ENCODE measurements at regions not wholly inside any gene's neighbourhood (a gene's known extent, or its start where the extent isn't known, plus 50 kb on each side); places are given as distances from the start of the nearest gene placed in this dataset.
"Not testable (repeated sequence)": the region's sequence is repeated elsewhere in the genome, so short reads cannot be mapped to it uniquely, and the experiment has no call there.

DNA sequence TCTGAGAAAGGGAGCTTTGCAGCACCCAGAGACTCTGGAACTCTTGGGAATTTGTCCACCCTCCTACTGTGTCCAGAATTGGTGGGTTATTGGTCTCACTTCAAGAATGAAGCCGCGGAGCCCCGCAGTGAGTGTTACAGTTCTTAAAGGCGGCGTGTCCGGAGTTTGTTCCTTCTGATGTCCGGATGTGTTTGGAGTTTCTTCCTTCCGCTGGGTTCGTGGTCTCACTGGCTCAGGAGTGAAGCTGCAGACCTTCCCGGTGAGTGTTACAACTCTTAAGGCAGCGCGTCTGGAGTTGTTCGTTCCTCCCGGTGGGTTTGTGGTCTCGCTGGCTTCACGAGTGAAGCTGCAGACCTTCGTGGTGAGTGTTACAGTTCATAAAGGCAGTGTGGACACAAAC is 824.7 kb downstream of the LRRTM4 start:
- not testable (repeated sequence) for H3K4me3 ChIP-seq (ENCODE audit: low read length); H3K9ac ChIP-seq (ENCODE audit: low read length); H3K36me3 ChIP-seq (ENCODE audit: control insufficient read depth, low read depth, low read length); H3K27me3 ChIP-seq (ENCODE audit: control insufficient read depth, insufficient read depth, low read length); H3K4me1 ChIP-seq (ENCODE audit: control insufficient read depth, low read depth, low read length); H3K27ac ChIP-seq (ENCODE audit: low read length); H3K9me3 ChIP-seq (ENCODE audit: control insufficient read depth, low read depth, low read length)

DNA sequence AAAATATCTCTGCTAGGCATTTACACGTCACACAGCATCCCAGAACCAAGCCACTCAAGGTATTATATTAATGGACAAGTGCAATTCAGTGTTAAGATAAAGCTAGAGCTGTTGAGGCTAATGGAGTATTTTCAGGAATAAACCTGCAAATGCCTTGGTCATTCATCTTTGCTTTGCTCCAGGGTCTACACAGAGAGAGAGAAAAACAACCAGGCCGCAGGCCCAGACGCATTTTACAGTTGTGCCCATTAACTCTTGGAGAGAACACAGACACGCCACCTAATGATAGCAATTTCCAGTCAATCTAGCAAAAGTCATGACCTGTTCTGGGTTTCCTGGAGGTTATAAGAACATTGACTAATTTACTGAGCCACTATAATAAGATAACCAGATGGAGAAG is 829.3 kb downstream of the LRRTM4 start:
- H3K9ac ChIP-seq (ENCODE audit: low read length) = no peak overlapping the region
- H3K9me3 ChIP-seq (ENCODE audit: control insufficient read depth, low read depth, low read length) = no peaks in the 10 kb centered on the region
- no peaks in the 10 kb centered on the region for H3K27me3 ChIP-seq (ENCODE audit: control insufficient read depth, insufficient read depth, low read length)
- no peak overlapping the region for H3K4me3 ChIP-seq (ENCODE audit: low read length)
- no peaks in the 10 kb centered on the region for H3K36me3 ChIP-seq (ENCODE audit: control insufficient read depth, low read depth, low read length)
- no peak overlapping the region for H3K27ac ChIP-seq (ENCODE audit: low read length)
- peaks cover 4% of the 10 kb centered on the region for H3K4me1 ChIP-seq (ENCODE audit: control insufficient read depth, low read depth, low read length)

DNA sequence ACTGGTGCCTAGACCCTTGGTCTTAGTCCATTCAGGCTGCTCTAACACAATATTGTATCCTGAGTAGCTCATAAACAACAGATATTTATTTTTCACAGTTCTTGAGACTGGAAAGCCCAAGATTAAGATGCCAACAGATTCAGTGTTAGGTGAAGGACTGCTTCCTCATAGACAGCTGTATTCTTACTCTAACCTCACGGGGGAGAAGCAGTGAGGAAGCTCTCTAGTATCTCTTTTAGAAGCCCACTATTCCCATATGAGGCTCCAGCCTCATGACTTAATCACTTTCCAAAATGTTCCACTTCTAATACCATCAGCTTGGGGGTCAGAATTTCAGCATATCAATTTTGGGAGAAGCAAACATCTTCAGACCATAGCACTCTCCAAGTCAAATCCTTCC is 833.4 kb downstream of the LRRTM4 start:
- H3K9ac ChIP-seq (ENCODE audit: low read length) = no peak overlapping the region
- H3K27ac ChIP-seq (ENCODE audit: low read length) = no peak overlapping the region
- H3K27me3 ChIP-seq (ENCODE audit: control insufficient read depth, insufficient read depth, low read length) = no peaks in the 10 kb centered on the region
- H3K4me3 ChIP-seq (ENCODE audit: low read length) = no peak overlapping the region
- no peaks in the 10 kb centered on the region for H3K36me3 ChIP-seq (ENCODE audit: control insufficient read depth, low read depth, low read length)
- H3K4me1 ChIP-seq (ENCODE audit: control insufficient read depth, low read depth, low read length) = peaks cover 4% of the 10 kb centered on the region
- no peaks in the 10 kb centered on the region for H3K9me3 ChIP-seq (ENCODE audit: control insufficient read depth, low read depth, low read length)

DNA sequence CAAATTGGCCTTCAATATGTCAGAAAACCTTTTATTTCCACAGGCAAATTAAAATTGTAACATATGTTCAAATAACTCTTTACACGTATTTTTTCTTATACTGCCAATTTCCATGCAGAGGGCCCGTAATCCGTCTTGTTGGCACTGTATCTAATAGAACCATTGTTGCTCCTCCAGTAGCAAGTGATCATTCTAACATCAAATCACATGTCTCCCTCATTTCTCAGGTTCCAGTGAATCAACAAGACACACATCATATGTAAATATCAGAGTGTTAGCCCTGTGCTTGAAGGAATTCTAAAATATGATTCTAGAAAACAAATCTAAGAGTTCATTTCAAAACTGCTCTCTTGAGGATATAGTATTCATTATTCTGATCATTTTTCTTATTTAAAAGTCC is 834.3 kb downstream of the LRRTM4 start:
- Histone ChIP-seq H3K4me1 (ENCODE audit: control insufficient read depth, low read depth, low read length) (peaks cover 4% of the 10 kb centered on the region), H3K27me3 (ENCODE audit: control insufficient read depth, insufficient read depth, low read length) (no peaks in the 10 kb centered on the region), H3K4me3 (ENCODE audit: low read length) (no peak overlapping the region), H3K9me3 (ENCODE audit: control insufficient read depth, low read depth, low read length) (no peaks in the 10 kb centered on the region), H3K36me3 (ENCODE audit: control insufficient read depth, low read depth, low read length) (no peaks in the 10 kb centered on the region), H3K27ac (ENCODE audit: low read length) (no peak overlapping the region), H3K9ac (ENCODE audit: low read length) (no peak overlapping the region)

DNA sequence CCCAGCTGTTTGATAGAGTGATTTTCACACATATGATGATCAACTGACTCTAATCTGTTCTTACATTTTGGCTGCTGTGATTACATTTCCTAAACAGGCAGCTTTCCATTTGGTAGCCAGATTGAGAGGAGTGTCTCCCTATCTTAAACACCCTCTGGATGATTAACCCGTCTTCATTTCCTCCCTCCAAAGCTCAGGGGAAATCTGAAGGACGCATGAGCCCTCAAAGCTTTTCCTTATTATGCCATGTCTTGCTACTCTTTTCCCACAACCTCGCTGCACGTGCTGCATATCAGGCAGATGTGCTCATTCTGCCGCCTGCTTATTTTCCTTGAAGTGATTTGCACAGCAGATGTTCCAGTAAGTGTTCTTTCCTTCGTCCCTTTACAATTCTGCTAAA is 837.4 kb downstream of the LRRTM4 start:
- Histone ChIP-seq H3K4me1 (ENCODE audit: control insufficient read depth, low read depth, low read length) (no peaks in the 10 kb centered on the region), H3K4me3 (ENCODE audit: low read length) (no peak overlapping the region), H3K9ac (ENCODE audit: low read length) (no peak overlapping the region)

DNA sequence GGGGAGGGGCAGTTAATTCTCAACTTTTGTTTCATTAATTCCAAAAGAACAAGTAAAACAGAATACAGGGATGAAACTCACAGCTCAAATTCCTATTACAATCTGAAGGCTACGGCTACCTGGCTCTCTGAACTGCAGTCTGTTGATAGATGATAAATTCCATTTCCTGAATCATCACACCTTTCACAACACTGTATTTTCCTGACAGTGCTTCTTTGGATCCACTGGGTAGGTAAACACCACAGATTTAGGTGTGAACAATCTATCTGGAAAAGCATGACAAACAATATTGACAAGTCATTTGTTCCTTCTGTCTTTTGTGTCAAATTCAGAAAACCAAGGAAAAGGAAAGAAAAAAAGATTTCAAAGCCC is 843.2 kb downstream of the LRRTM4 start:
- H3K9ac ChIP-seq (ENCODE audit: low read length) = no peak overlapping the region
- no peaks in the 10 kb centered on the region for H3K9me3 ChIP-seq (ENCODE audit: control insufficient read depth, low read depth, low read length)
- H3K4me3 ChIP-seq (ENCODE audit: low read length) = peak overlapping the region; percentile 9
- H3K27me3 ChIP-seq (ENCODE audit: control insufficient read depth, insufficient read depth, low read length) = no peaks in the 10 kb centered on the region
- no peak overlapping the region for H3K27ac ChIP-seq (ENCODE audit: low read length)
- peaks cover 14% of the 10 kb centered on the region for H3K4me1 ChIP-seq (ENCODE audit: control insufficient read depth, low read depth, low read length)
- no peaks in the 10 kb centered on the region for H3K36me3 ChIP-seq (ENCODE audit: control insufficient read depth, low read depth, low read length)

More for the DNA sequence above, 837.4 kb downstream of the LRRTM4 start:
- Histone ChIP-seq H3K27ac (ENCODE audit: low read length) (no peak overlapping the region), H3K27me3 (ENCODE audit: control insufficient read depth, insufficient read depth, low read length) (no peaks in the 10 kb centered on the region), H3K9me3 (ENCODE audit: control insufficient read depth, low read depth, low read length) (no peaks in the 10 kb centered on the region), H3K36me3 (ENCODE audit: control insufficient read depth, low read depth, low read length) (no peaks in the 10 kb centered on the region)

DNA sequence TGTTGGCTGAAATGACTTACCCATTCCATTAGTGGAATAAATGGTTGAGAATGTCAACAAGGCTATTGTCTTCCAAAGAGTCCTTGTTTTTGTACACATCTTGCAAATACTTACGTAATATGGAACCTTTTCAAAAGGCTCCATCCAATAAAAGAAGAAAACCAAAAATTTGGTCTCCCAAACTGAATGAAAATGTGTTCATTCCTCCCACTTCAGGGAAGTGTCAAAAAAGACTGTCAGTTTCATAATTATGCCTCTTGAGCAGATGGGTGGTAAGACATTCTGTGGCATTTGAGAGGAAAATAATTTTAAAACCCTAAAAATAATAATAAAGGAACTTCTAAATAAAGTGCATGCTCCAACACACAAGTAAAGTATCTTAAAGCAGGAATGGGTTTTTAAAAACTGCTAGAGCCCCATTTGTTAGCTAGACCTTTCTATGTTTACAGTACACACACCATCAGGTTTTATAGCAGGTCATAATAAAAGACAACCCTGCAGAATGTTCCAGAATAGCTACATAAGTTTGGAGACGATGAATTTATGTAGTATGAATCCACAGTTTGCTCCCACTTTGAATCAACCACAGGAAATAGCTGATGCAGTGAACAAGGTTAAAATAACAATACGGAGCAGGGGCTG is 843.7 kb downstream of the LRRTM4 start:
- H3K27ac ChIP-seq (ENCODE audit: low read length) = no peak overlapping the region
- peaks cover 14% of the 10 kb centered on the region for H3K4me1 ChIP-seq (ENCODE audit: control insufficient read depth, low read depth, low read length)

DNA sequence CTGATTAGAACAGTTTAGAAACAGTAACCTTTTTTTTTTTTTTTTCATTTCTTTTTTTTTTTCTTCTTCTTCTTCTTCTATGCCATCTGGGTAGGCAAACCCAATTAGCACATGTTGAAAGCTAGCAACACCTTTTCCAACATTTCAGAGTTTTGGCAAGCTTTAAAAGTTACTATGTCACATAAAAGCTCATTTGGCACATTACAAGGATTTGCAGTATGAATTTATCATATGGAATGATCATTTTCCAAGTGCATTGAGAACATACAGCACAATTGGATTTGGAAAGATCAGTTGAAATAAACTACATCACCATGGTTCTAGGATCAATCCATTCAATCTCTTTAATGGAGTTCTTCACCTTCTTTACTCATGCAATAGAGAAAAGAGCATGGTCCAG is 847.0 kb downstream of the LRRTM4 start:
- Histone ChIP-seq H3K36me3 (ENCODE audit: control insufficient read depth, low read depth, low read length) (no peaks in the 10 kb centered on the region), H3K4me1 (ENCODE audit: control insufficient read depth, low read depth, low read length) (peaks cover 14% of the 10 kb centered on the region), H3K9ac (ENCODE audit: low read length) (no peak overlapping the region), H3K27ac (ENCODE audit: low read length) (no peak overlapping the region), H3K4me3 (ENCODE audit: low read length) (no peak overlapping the region), H3K9me3 (ENCODE audit: control insufficient read depth, low read depth, low read length) (no peaks in the 10 kb centered on the region), H3K27me3 (ENCODE audit: control insufficient read depth, insufficient read depth, low read length) (no peaks in the 10 kb centered on the region)

More for the DNA sequence above, 843.7 kb downstream of the LRRTM4 start:
- Histone ChIP-seq H3K36me3 (ENCODE audit: control insufficient read depth, low read depth, low read length) (no peaks in the 10 kb centered on the region), H3K27me3 (ENCODE audit: control insufficient read depth, insufficient read depth, low read length) (no peaks in the 10 kb centered on the region), H3K9ac (ENCODE audit: low read length) (no peak overlapping the region), H3K9me3 (ENCODE audit: control insufficient read depth, low read depth, low read length) (no peaks in the 10 kb centered on the region), H3K4me3 (ENCODE audit: low read length) (peak overlapping the region; percentile 9)

DNA sequence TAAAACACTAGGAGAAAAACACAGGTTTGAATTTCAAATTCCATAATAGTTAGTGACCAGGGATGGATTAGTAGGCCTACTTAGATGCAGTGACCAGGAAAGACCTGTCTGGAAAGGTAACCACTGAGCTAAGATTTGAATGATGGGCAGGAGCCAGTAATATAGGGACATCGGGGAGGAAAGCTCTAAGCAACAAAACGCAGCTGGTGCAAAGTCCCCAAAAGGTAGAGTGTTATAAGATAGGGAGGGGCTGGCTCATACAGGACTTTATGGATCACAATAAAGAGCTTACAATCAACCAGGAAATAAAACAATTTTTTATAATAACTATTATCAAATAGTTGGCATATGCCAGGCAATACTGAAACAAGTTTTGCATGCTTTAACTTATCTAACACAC is 849.4 kb downstream of the LRRTM4 start:
- Histone ChIP-seq H3K36me3 (ENCODE audit: control insufficient read depth, low read depth, low read length) (no peaks in the 10 kb centered on the region), H3K27me3 (ENCODE audit: control insufficient read depth, insufficient read depth, low read length) (no peaks in the 10 kb centered on the region), H3K27ac (ENCODE audit: low read length) (no peak overlapping the region), H3K4me1 (ENCODE audit: control insufficient read depth, low read depth, low read length) (no peaks in the 10 kb centered on the region), H3K4me3 (ENCODE audit: low read length) (no peak overlapping the region), H3K9me3 (ENCODE audit: control insufficient read depth, low read depth, low read length) (no peaks in the 10 kb centered on the region), H3K9ac (ENCODE audit: low read length) (no peak overlapping the region)

DNA sequence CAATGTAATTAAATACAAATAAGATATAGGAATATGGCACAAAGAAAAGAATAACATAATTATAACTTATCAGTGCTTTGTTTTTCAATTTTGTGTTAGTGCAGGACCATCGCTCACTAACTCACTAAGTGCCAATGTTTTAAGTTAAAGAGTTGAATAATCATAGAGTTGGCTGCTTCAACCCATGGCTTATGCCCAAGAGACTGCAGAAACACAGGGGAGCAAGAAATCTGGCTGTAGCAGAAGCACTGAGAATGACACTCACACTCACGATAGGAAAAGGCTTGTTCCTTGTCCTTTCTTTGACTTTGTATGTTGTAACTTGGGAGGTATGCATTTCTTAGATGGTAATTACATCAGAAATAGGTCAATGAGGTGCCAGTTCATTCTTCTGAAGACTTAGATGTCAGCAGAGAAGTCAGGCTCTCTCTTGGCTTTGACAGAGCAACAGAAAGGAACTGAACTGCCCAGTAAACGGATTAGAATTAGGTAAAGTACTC is 852.2 kb downstream of the LRRTM4 start:
- H3K27ac ChIP-seq (ENCODE audit: low read length) = no peak overlapping the region
- no peaks in the 10 kb centered on the region for H3K27me3 ChIP-seq (ENCODE audit: control insufficient read depth, insufficient read depth, low read length)
- H3K4me1 ChIP-seq (ENCODE audit: control insufficient read depth, low read depth, low read length) = no peaks in the 10 kb centered on the region
- no peaks in the 10 kb centered on the region for H3K36me3 ChIP-seq (ENCODE audit: control insufficient read depth, low read depth, low read length)
- H3K9ac ChIP-seq (ENCODE audit: low read length) = no peak overlapping the region
- no peaks in the 10 kb centered on the region for H3K9me3 ChIP-seq (ENCODE audit: control insufficient read depth, low read depth, low read length)
- H3K4me3 ChIP-seq (ENCODE audit: low read length) = no peak overlapping the region

DNA sequence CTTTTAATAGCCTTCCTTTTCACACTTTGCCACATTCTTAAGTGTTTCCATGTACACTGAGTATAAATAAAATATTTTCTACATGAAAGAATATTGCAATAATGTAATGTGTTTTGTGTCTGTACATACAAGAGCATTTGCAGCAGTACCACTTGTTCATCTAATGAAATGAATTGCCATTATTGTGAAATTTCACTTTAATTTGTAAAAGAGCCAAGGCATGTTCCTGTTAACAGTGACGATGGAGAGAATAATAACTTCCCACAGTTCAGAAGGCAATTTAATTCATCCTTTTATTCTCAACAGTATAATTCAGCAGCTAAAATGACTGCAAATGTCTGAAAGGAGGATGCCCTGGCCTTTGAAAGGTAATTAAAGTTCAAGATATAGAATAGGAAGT is 853.9 kb downstream of the LRRTM4 start:
- Histone ChIP-seq H3K4me3 (ENCODE audit: low read length) (no peak overlapping the region), H3K27ac (ENCODE audit: low read length) (no peak overlapping the region), H3K9ac (ENCODE audit: low read length) (no peak overlapping the region), H3K36me3 (ENCODE audit: control insufficient read depth, low read depth, low read length) (no peaks in the 10 kb centered on the region), H3K4me1 (ENCODE audit: control insufficient read depth, low read depth, low read length) (no peaks in the 10 kb centered on the region), H3K27me3 (ENCODE audit: control insufficient read depth, insufficient read depth, low read length) (no peaks in the 10 kb centered on the region), H3K9me3 (ENCODE audit: control insufficient read depth, low read depth, low read length) (no peaks in the 10 kb centered on the region)

DNA sequence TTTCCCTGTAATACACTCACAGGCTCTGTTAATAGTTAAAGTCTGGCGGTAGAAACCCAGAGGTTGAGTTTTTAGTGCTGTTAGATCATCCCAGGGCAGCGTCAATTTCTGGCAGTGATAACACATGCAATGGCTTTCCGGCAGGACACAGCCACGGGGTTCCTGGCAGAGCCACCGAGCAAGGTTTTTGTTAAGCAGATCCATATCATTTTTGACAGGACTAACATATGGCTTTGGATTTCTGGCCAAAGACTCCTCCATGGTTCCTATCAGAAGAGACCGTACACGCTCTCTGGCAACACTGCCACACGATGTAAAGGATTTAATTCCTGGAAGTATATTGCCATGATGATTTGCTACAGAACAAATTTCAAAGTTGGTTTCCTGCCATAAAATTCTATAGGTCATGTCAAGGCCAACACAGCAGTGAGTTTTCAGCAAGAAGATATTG is 854.3 kb downstream of the LRRTM4 start:
- H3K9ac ChIP-seq (ENCODE audit: low read length) = no peak overlapping the region
- H3K27ac ChIP-seq (ENCODE audit: low read length) = no peak overlapping the region
- H3K27me3 ChIP-seq (ENCODE audit: control insufficient read depth, insufficient read depth, low read length) = no peaks in the 10 kb centered on the region
- no peaks in the 10 kb centered on the region for H3K9me3 ChIP-seq (ENCODE audit: control insufficient read depth, low read depth, low read length)
- no peaks in the 10 kb centered on the region for H3K36me3 ChIP-seq (ENCODE audit: control insufficient read depth, low read depth, low read length)
- no peak overlapping the region for H3K4me3 ChIP-seq (ENCODE audit: low read length)
- H3K4me1 ChIP-seq (ENCODE audit: control insufficient read depth, low read depth, low read length) = no peaks in the 10 kb centered on the region

Measured in iPS-18a (cell line).